ENCODE measurements at regions not wholly inside any gene's neighbourhood (a gene's known extent, or its start where the extent isn't known, plus 50 kb on each side); places are given as distances from the start of the nearest gene placed in this dataset.
"Not testable (repeated sequence)": the region's sequence is repeated elsewhere in the genome, so short reads cannot be mapped to it uniquely, and the experiment has no call there.

DNA sequence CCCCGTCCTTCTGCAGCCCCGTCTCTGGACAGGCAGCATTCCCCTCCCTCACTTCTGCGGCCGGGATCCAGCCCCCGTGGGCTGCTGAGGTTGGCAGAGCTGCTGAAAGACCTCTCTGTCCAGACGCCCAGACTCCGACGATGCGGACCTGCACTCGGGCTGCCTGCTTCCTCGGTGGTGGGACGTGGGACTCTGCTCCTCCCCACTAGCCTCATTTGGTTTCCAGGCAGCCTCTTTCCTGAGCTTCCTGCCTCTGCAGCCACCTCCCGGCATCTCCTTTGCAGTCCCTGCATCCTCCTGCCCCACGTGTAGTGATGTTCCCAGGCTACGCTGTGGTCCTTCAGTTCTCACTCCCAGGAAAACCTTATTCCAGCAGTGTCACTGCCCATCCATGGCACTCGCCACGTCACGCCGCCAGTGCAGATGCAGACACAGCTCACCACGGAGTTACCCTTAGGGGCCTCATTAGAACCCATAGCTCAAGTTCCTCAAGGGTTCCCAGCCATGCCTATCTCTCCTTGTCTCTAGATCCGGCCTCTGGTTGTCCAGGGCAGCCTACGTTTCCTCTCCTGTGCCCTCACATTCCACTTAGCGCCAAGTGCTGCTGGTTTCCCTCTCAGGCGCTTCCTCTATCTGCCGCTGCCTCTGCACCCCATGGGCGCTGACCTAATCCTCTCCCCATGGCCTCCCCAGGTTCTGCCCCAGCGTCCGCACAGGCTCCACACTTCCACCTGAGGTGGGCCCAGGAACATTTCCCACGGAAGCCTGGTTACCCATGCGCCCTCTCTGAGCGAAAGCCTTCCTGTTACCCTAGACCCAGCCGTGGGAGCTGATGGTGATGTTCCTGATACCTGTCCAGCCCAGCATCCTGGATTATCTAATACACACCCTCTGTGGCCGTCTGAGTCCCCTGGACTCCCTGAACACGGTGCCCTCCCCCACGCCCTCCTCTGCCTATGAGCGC lies 318.3 kb upstream of the MYT1L start:
- no peak for DNase-seq

DNA sequence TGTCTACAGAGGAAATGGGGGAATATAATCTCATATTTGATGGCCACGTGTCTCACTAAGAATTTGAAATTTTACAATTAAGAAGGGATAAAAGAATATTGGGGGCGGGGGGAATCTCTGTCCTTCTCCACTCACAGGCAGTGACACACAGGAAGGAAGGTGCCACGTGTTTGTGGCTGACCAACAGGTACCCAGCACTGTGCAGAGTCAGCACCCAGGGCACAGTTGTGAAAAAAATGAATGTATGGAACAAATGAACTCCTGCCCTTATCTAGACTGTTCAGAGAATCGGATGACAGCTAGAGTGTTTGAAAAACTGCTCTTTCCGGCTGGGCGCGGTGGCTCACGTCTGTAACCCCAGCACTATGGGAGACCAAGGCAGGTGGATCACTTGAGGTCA lies 317.0 kb upstream of the MYT1L start:
- no peak for DNase-seq

DNA sequence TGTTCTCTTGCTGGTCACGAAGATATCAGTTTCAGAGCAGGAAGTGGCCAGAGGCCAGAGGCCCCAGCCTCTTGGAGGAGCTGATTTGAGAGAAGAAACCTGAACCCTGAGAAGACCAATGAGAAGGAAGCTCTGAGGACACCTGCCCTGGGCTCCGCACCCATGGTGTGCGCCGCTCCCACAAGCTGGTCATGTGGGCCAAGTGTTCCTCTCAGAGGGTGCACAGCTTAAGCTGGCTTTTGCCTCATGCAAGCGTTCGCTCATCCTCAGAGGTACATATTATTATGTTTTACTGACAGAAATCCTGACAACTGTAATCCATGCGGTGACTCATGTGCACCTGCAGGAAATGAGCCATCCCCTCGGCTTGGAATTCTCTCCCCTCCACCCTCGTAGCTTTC lies 316.1 kb upstream of the MYT1L start:
- no peak for DNase-seq

DNA sequence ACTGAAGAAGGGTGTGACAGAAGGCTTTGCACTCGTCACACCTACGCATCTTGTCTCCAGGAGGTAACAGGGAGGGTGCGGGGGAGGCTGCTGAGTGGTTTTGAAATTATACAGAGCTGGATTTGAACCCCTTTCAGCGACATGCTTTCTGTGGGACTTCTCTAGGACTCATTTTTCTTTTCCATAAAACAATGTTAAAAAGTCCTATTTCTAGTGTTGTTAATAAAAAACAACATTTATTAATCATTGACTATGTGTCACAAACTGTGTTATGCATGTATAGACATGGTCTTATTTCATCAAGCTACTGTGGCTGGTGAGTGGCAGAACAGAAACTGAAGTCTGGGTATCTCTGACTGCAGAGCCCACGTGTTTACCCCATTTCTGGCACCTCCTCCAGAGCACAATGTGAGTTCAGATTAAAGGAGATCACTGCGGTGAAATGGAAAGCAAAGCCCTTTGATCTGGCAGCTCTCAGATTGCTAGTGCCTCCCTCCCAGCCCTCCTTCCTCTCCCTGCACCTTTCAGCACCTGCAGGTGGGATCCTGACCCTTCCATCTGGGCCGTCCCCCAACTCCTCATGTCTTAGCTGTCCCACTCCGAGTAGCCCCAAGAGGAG lies 315.5 kb upstream of the MYT1L start:
- peak; percentile 29 for DNase-seq

DNA sequence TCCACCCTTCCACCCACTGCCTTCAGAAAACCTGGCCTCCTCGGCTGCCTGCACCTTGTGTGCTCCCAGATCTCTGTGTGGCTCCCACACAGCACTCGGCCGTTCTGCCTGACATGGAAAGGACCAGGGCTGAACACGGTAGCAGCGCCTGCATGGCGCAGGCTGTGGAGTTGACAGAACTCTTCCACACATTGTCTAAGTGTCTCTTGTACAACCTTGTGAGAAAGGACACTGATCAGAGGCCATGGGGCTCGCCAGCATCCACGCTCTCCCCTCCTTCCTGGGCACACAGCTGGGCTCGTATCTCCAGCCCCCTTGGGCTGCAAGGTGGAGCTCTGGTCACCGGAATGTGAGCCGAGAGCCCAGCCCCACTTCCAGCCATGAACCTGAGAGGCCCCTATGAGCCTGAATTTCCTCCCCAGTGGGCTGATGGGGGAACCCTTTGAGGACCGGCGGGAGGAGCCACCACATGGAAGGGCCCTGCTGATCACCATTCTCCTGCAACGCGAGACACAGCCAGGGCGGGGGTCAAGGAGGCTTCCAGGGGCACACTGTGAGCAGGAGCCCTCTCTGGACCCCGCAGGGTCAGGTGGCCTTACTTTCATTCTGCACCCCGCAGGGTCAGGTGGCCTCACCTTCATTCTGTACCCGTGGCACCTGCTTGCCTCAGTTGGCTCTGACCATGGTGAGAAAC lies 314.2 kb upstream of the MYT1L start:
- no peak for DNase-seq

DNA sequence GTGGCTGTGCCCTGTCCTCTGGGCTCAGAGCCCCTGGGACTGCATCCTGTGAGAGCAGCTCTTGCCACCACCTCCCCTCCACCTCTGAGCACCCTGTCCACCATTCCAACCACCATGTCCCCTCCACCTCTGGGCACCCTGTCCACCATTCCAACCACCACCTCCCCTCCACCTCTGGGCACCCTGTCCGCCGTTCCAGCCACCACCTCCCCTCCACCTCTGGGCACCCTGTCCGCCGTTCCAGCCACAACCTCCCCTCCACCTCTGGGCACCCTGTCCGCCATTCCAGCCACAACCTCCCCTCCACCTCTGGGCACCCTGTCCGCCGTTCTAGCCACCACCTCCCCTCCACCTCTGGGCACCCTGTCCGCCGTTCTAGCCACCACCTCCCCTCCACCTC lies 313.7 kb upstream of the MYT1L start:
- DNase-seq = not testable (repeated sequence)

DNA sequence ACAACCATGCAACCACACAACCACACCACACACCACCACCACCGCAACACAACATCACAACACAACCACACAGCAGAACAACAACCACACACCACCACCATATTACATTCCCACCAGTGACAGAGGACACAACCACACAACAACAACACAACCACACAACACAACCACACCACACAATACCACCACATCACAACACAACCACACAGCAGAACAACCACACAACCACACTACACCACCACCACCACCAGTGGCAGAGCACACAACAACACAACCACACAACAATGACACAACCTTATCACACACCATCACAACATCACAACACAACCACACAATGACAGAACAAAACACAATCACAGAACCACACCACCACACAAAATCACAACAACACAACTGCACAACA lies 313.0 kb upstream of the MYT1L start:
- DNase-seq = no peak

DNA sequence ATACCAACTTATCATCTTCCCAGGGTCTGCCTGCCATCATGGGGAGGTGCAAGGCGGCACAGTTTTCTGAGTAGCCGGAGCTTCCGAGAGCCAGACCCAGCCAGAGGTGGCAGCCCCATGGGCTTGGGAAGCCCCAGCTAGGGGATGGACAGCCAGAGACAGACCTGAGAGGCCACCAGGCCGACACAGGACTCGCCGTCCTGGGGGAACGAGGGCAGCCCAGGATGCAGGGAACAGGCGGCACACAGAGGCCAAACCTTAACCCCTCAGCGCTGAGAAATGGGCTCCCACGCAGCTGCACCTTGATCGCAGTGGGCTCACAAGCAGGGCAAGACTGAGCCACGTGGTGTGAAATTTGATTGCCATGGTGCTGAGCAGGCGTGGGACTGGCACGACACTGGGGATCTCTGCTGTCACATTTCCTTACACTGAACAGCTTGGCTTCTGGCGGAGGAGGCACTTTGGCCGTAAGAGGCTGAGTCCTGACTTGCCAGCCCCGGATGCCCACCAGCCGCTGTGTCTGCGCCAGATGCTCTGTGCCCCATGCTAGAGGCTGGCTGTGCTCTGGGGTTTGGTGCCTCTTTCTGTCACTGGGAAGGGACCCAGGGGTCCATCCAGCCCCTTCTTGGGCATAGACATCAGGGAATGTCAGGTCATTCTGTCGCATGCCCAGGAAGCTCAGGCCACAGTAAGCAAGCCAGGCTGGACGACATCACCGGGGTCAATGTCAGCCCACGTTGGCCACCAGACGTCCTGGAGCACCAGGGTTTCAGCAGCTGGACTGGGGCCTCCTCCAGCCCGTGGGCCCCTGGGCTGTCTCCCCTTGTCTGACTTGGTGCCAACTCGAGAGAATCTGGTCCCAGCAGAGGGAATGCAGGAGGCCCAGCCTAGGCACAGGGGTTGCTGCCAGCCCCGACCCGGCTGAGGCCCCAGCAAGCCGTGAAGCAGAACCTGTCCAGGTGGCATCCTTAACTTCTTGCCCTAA lies 312.1 kb upstream of the MYT1L start:
- DNase-seq = no peak

DNA sequence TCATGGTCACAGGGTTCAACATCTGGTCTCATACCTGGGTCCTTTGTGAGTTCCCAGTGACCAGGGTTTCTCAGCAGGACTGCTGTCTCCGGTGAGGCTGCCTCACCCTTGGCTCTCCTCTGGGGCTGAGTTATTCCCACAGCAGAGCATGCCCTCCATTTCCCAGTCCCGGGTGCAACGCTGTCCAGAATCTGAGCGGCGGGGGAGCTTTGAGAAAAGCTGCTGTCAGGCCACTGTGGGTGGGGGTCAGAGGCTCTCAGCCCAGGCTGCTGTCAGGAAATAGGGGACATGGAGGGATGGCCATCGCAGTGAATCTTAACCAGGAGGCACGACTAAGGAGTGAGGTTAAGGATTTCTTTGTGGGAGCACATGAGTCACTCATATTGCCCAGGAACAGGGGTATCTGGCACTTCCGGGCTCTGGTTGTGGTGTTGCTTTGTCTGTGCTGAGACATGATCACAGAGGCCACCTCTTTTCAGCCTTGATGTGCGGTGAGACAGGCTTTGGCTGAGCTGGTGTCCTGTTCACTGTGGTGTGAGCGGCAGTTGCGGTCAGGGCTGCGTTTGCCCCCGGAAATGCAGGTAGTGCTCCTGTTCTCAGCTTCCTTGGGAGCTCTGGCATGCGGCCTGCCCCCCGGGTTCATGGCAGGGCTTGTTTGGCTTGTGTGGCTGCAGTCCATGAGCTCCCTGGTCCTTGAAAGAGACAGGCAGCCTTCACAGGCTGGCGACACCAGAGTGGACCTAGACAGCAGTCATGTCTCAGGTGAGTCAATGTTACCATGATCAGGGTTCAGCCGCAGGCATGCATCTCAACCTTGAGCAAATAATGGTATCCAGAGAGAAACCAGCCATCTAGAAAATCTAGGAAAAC lies 310.7 kb upstream of the MYT1L start:
- DNase-seq = no peak

DNA sequence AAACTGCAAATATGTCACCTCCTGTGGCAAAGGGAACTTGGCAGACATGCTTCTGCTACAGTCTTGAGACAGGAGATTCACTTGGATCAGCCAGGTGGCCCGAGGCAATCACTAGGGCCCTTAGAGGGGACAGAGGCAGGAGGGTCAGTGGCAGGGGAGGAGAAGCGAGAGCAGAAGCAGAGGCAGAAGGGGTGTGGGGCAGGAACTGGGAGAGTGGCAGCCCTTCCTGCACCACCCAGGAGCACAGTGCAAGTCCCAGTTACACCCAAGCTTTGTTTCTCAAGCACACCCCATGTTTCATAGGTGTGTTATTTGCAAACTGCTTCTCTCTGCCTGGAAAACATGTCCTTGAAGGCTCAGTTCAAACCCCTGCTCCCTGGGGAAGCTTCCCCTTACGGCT lies 309.7 kb upstream of the MYT1L start:
- no peak for DNase-seq

DNA sequence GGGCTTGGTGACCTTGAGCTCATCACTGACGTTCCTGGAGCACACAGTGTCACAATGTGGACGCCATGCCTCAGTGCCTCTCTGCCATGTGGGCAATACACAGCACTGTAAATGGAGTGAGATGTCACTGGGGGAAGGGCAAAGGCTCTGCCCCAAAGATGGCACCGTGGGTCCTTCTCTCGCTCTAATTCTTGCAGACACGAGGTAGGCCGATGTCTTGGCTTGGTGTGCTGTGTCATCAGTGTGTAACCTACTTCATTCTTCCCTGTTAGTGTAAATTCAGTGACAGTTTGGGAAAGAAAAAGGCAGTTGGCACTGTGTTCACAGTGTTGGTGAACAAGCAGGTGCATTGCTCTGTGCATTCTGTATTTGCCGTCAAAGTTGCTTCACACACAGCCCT lies 309.3 kb upstream of the MYT1L start:
- no peak for DNase-seq

DNA sequence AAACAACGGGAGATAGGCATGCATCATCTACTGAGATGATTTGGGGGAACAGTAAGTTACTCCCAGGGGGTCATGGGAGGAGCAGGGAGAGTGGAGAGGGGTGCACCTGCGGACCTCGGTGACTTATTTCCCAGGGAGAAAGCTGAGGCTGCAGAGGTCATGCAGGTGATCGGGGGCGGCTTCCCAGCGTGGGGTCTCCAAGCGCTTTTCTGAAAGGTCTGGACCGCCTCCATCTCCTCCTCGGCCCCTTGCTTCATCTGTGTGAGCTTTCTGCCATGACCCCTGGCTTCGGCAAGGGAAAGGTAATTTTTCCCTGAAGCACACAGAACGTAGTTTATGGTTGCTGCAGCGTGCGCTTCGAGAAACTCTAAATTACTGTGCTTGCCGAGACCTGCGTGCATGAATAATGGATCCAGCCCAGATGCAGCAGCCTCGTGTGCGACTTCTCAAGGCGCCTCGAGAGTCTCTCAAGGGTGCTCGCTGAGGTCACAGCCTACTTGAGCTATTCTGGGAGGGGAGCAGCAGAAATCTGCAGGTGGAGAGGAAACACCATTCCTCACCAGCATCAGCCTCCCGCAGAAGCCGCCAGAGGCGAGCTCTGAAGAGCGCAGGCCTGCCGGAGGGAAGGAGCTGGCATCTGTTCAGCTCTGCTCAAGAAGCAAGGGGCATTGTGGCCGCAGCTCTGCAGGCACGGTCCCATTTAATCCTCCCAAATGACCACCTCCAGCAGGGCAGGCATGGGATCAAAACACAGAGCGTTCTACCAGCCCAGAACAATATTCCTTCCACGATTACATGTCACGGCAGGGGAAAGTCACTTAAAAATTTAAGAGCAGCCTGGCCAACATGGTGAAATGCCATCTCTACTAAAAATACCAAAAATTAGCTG lies 308.4 kb upstream of the MYT1L start:
- no peak for DNase-seq

DNA sequence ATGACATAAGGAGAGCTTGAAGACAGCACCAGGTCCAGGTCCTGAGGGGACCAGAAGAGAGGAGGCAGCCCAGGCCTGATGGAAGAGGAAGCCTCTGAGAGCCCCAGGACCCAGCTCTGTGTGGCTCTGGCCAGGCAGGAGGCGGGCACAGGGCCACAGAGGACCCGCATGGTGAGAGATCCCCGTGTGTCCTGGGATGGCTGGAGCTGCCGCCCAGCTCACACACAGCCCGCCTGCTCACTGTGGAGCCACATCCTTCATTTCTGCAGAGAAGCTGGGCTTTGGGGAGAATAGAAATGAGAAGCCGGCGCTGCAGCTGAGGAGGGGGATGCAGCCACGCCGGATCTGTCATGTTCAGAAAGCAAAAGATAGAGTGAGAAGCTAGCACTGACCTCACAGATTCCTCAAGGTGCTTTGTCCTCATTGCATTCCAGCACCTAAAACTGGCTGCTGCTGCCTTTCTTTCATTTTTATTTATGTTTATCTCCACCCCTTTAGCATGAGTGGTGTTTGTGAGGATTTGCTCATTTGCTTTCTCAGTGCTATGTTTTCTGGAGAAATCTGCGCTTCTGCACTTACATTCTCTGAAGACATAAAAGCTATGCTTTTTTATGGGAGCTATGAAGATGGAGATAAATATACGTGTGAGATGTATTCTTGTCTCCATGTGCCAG lies 307.6 kb upstream of the MYT1L start:
- DNase-seq = no peak

DNA sequence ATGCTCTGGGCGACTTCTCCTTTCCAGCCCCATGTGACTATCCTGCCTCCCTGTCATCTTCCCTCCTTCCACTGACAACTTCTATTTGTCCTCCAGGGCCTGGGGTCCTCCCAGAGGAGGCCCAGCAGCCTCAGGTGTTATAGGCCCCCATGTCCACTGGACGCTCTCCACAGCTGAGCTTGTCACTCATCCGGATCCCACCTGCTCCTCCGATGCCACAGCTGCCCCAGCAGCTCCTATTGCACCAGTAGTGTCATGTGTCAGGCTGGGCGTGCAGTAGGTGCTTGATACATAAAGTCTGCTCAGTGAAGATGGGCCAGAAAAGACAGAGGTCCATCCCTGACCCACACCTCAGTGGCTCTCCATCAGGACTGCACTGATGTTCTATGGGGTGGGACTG lies 305.7 kb upstream of the MYT1L start:
- DNase-seq = no peak

DNA sequence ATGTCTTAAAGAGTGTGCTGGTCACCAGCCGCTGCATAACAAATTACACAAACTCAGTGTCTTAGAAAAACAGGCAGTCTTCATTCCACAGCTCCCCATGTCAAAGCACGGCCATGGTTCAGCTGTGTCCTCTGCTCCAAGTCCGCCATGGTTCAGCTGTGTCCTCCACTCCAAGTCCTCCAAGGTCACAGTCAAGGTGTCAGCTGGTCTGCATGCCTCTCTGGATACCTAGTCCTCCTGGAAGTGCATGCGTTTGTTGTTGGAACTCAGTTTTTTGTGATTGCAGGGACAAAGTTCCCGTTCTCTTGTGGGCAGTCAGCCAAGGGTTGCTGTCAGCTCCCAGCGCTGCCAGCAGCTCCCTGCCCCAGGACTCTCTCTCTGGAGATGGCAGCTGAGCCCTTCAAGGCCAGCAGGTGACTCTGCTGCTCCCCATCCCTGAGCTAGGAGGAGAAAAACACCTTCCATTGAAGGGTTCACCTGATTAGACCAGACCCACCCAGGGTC lies 304.0 kb upstream of the MYT1L start:
- DNase-seq = no peak

DNA sequence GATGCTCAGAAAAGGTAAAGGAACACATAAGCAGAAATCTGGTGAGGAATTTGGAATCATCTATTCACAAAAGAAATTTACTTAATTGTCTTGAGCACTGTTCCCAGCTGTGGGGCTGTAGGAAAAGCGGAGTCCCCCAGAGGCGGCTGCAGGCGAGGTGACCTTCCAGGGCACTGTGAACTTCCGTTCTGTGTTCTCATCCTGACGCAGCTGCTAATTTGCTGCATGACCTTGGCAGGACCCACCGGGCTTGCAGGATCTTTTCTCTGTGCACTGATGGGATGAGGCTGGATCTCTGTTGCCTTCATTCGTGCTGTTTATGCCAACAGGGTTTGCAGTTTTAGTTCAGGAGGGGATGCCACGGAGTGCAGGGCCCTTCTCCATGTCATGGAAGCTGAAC lies 301.9 kb upstream of the MYT1L start:
- DNase-seq = no peak

DNA sequence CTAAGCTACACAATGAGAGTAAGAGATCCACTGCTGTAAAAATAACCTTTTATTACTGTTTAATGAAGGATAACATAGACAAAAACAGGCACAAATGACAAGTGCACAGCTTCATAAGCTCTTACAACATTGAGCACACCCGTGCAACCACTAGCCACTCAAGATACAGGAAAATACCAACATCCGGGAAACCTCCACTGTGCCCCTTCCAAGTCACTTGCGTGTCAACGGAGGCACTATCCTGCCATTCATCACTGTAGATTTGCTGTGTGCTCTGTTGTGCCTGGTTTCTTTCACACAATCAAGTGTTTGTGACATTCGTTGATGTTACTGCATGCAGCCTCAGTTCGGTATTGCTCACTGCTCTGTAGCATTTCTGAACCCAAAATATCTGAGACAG lies 292.9 kb upstream of the MYT1L start:
- DNase-seq = no peak

DNA sequence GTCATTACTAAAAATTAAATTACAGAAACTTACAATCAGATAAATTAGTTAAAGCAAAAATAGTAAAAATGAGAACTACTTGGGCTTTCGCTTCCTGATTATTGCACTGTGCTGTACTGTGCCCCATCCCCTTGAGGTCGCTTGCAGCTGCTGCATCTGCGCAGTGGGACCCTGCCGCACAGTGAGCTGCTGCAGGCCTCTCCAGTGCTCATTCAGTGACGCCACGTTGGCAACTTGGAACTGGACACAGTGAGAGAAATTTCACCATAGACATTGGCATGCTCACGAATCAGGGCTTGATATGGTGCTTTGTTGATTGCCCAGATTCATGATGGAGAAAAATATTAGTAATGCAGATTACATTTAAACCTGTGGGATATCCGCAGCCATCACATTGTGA lies 290.8 kb upstream of the MYT1L start:
- no peak for DNase-seq

DNA sequence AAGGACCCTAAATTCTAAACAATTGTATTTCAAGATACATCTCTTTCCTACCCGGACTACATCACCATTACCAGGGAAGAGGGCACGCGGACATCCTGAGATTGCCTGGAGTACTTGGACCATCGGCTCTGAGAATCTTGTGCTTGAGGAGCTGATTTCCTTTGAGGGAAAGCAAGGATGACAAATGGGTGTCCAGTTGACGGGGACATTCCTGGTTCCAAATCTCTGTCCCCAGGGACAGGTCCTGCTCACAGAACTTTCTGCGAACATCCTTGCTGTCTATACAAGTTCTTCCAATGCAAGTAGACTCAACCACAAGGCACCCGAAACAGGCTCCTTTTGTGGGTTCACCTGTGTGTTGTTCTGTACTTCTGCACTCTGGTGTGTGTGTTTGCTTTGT lies 289.5 kb upstream of the MYT1L start:
- DNase-seq = no peak

DNA sequence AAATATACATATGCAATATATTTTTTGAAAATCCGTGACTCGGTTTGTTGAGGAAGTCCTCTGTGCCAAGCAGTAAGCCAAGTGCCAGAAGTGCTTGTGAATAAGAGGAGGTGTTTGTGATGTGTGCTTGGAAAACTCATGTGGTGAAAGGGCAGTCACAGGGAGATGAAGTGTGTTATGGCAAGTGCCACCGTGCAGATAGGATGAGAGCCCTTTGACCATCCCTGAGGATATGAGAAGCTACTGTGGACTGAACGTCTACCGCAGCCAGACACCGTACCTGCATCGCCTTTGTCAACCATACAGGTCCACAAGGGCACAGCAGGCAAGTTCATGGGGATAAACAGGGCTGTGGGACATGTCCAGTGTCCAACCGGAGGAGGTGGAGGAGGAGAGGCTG lies 288.9 kb upstream of the MYT1L start:
- DNase-seq = no peak

Measured in activated T-cell treated with anti-CD3 and anti-CD28 coated beads for 4 hours (primary cell).